NB4 (cell line): ENCODE measurements at regions not wholly inside any gene's neighbourhood (a gene's known extent, or its start where the extent isn't known, plus 50 kb on each side); places are given as distances from the start of the nearest gene placed in this dataset.

Experiments used
- POLR2A ChIP-seq: IDR thresholded peaks from 2 replicates; pipeline ENCODE4 v1.6.1; 2011; ENCODE audit warnings: mild to moderate bottlenecking; ENCODE audit not compliant: insufficient read length; ENCODE audit errors: extremely low read depth
- TF ChIP-seq, protein P1 (sequence below): IDR thresholded peaks from one replicate; pipeline ENCODE4 v1.5.1; 2012; ENCODE audit warnings: low read depth, low read length
- TF ChIP-seq, protein P2 (sequence below): IDR thresholded peaks from 2 replicates; pipeline ENCODE4 v1.6.1; 2011; ENCODE audit warnings: low read depth, low read length

DNA sequence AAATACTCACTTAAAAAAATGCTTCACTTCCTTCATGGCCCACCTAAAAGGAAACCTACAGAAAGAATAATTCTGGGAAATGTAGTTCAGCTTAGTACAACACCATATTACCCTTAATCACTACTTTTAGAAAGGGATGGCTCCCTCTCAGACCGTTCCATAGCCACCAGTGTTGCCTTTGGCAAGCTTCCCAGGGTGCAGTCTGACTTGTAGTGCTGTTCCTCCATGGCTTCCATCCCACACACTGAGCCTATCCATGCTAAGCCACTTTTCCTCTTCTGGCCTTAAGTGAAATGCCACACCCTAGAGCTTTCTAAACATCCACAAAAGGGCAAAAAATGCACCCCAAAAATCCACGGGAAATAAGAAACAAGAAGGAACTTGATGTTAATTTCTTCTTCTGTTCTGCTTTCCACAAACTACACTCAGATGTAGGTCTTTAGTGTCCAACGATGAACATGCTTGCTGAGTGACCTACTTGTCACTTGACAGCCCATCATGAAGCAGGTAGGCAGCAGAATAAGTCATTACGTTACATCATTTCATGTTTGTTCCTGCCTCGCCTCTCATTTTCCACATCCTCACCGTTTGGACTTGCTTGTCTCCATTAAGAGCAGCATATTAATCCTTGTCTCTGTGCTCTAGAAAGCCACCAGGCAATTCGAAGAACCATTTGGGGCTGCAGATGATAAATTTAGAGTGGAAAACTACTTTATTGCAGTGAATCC is 391.1 kb upstream of the GRAMD2B start:
- TF ChIP-seq, protein P1, sequence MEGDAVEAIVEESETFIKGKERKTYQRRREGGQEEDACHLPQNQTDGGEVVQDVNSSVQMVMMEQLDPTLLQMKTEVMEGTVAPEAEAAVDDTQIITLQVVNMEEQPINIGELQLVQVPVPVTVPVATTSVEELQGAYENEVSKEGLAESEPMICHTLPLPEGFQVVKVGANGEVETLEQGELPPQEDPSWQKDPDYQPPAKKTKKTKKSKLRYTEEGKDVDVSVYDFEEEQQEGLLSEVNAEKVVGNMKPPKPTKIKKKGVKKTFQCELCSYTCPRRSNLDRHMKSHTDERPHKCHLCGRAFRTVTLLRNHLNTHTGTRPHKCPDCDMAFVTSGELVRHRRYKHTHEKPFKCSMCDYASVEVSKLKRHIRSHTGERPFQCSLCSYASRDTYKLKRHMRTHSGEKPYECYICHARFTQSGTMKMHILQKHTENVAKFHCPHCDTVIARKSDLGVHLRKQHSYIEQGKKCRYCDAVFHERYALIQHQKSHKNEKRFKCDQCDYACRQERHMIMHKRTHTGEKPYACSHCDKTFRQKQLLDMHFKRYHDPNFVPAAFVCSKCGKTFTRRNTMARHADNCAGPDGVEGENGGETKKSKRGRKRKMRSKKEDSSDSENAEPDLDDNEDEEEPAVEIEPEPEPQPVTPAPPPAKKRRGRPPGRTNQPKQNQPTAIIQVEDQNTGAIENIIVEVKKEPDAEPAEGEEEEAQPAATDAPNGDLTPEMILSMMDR = no peak
- no peak for TF ChIP-seq POLR2A
- TF ChIP-seq, protein P2, sequence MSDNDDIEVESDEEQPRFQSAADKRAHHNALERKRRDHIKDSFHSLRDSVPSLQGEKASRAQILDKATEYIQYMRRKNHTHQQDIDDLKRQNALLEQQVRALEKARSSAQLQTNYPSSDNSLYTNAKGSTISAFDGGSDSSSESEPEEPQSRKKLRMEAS = no peak
